GM12873 (cell line): ENCODE measurements at regions not wholly inside any gene's neighbourhood (a gene's known extent, or its start where the extent isn't known, plus 50 kb on each side); places are given as distances from the start of the nearest gene placed in this dataset.

Experiments used
- CTCF ChIP-seq: IDR thresholded peaks from 2 replicates; pipeline ENCODE4 v1.5.1; 2012; ENCODE audit warnings: low read depth, mild to moderate bottlenecking, moderate library complexity, low read length, control low read depth; ENCODE audit not compliant: insufficient read depth; ENCODE audit errors: missing control alignments

GRCh38 chr11:70630068-70630467, 231.7 kb downstream of the CTTN start:
- TF ChIP-seq CTCF: no peak

GRCh38 chr11:70630816-70631623, 232.7 kb downstream of the CTTN start:
- no peak for TF ChIP-seq CTCF

- no peak for TF ChIP-seq CTCF
These were observed 233.3 kb downstream of the CTTN start for GRCh38 chr11:70631624-70632047.

GRCh38 chr11:70633610-70634009, 235.3 kb downstream of the CTTN start:
- no peak for TF ChIP-seq CTCF

GRCh38 chr11:70636659-70637058, 238.3 kb downstream of the CTTN start:
- TF ChIP-seq CTCF: no peak

GRCh38 chr11:70637186-70637800, 239.0 kb downstream of the CTTN start:
- TF ChIP-seq CTCF: no peak

GRCh38 chr11:70637949-70638583, 239.7 kb downstream of the CTTN start:
- no peak for TF ChIP-seq CTCF
